ENCODE measurements at regions not wholly inside any gene's neighbourhood (a gene's known extent, or its start where the extent isn't known, plus 50 kb on each side); places are given as distances from the start of the nearest gene placed in this dataset.

DNA sequence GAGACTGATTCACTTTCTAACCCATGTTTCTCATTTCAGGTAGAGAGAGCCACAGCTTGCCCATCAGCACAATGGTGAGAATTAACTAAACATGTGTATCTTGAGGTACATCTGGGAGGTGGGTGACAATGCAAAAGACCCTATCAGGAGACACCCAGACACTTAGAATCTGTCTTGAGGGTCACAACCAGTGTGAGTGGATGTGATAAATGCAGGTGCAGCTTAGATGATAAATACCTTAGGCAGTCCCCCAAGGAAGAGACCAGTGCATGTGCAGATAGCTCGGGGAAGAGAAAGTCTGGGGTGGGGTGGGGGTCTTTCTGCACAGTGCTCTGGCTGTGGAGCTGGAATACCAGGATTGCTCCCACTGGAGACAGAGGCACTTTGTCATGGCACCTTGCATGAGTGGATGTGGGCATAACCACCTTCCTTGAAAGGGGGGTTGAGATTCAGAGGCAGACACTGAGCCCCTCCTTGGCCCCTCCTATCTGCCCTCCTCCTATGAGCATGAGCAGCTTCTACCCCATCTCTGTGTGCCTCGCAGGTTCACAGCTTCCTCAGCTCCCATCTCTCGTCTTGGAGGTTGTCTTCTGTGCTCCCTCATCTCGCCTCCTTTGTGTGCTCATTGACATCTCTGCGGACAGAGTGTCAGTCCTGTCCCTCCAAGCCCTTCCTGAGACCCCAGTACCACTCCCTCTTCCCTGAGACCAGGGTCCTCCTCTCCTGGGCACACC lies 349.8 kb downstream of the TCERG1L start:
- no peak for DNase-seq

More for the DNA sequence above, 349.8 kb downstream of the TCERG1L start:
- Histone ChIP-seq H3K9ac (ENCODE audit: extremely low read depth, insufficient read length, low read length) (no peak overlapping the region), H3K4me1 (ENCODE audit: insufficient read depth, low read length) (no peaks in the 10 kb centered on the region), H3T11ph (ENCODE audit: low read length) (no peak overlapping the region), H2AFZ (ENCODE audit: low read length) (no peak overlapping the region), H2AK5ac (ENCODE audit: insufficient read length, low read length) (no peak overlapping the region), H3K56ac (ENCODE audit: insufficient read length, low read depth, low read length) (no peak overlapping the region), H3K4me2 (ENCODE audit: insufficient read depth, insufficient read length, low read length) (no peak overlapping the region), H2BK120ac (ENCODE audit: low read depth, low read length, poor library complexity, severe bottlenecking) (no peak overlapping the region), H2BK15ac (ENCODE audit: low read depth, low read length) (no peak overlapping the region), H3K79me2 (ENCODE audit: insufficient read depth, low read length) (no peaks in the 10 kb centered on the region; the same call in 1 of the 2 replicates), H3K27ac (ENCODE audit: insufficient read length, low read depth, low read length) (no peak overlapping the region), H3K23ac (ENCODE audit: insufficient read length, low read depth, low read length) (no peak overlapping the region), H3K18ac (ENCODE audit: insufficient read length, low read depth, low read length) (no peak overlapping the region), H4K20me1 (ENCODE audit: control insufficient read depth, insufficient read depth, insufficient read length) (no peaks in the 10 kb centered on the region), H2BK5ac (ENCODE audit: insufficient read length, low read length) (no peak overlapping the region), H3K14ac (ENCODE audit: insufficient read depth, low read length) (no peak overlapping the region; the same call in 1 of the 2 replicates), H2BK12ac (ENCODE audit: insufficient read length, low read depth, low read length) (no peak overlapping the region), H4K91ac (ENCODE audit: insufficient read length, low read depth, low read length) (no peak overlapping the region), H3K9me3 (ENCODE audit: control insufficient read depth, low read depth, low read length) (no peaks in the 10 kb centered on the region), H4K5ac (ENCODE audit: insufficient read length, low read depth, low read length) (no peak overlapping the region), H4K8ac (replicated peaks; ENCODE audit: insufficient read length, low read depth, low read length) (no peak overlapping the region), H3K27me3 (ENCODE audit: insufficient read depth, low read length) (no peaks in the 10 kb centered on the region), H3K4ac (ENCODE audit: low read depth, low read length) (no peak overlapping the region; the same call in 1 of the 2 replicates), H2BK20ac (ENCODE audit: low read depth, low read length, poor library complexity, severe bottlenecking) (no peak overlapping the region), H3K23me2 (ENCODE audit: insufficient read length, low read depth, low read length, poor library complexity, severe bottlenecking) (no peaks in the 10 kb centered on the region), H3K79me1 (ENCODE audit: insufficient read depth, low read depth, low read length, poor library complexity, severe bottlenecking) (no peaks in the 10 kb centered on the region)
- no CpG with 5 or more reads among the region's 5 CpGs for WGBS (ENCODE audit: extremely low coverage, insufficient read length, low lambda C conversion rate)
- peak overlapping the region in 1 of 3 experiments; percentile 73; a peak in 1 of 7 replicates for H3K27ac Mint-ChIP-seq
- H3K4me3 Mint-ChIP-seq: no peak overlapping the region
- H3K4me1 Mint-ChIP-seq: no peaks in the 10 kb centered on the region
- H3K27me3 Mint-ChIP-seq (ENCODE audit: low read depth): peaks cover 6% of the 10 kb centered on the region
- no peaks in the 10 kb centered on the region; a peak in 2 of 7 replicates for H3K36me3 Mint-ChIP-seq (ENCODE audit: insufficient read depth in 1 of 3, low read depth in 3 of 3)
- TF ChIP-seq, protein P1, sequence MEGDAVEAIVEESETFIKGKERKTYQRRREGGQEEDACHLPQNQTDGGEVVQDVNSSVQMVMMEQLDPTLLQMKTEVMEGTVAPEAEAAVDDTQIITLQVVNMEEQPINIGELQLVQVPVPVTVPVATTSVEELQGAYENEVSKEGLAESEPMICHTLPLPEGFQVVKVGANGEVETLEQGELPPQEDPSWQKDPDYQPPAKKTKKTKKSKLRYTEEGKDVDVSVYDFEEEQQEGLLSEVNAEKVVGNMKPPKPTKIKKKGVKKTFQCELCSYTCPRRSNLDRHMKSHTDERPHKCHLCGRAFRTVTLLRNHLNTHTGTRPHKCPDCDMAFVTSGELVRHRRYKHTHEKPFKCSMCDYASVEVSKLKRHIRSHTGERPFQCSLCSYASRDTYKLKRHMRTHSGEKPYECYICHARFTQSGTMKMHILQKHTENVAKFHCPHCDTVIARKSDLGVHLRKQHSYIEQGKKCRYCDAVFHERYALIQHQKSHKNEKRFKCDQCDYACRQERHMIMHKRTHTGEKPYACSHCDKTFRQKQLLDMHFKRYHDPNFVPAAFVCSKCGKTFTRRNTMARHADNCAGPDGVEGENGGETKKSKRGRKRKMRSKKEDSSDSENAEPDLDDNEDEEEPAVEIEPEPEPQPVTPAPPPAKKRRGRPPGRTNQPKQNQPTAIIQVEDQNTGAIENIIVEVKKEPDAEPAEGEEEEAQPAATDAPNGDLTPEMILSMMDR (conservative IDR thresholded peaks at IDR 0.05): no peak
- H3K9me3 Mint-ChIP-seq: peaks cover 0 to 4% of the 10 kb centered on the region in 2 experiments; a peak in 3 of 5 replicates

All from H9 (cell line).